GM21367 (cell line): ENCODE measurements at regions not wholly inside any gene's neighbourhood (a gene's known extent, or its start where the extent isn't known, plus 50 kb on each side); places are given as distances from the start of the nearest gene placed in this dataset.

Experiments used
- ATAC-seq: cut with Tn5 transposase; IDR thresholded peaks from one replicate; pipeline ENCODE4 v1.9.1; 2021; ENCODE audit not compliant: unreplicated experiment

DNA sequence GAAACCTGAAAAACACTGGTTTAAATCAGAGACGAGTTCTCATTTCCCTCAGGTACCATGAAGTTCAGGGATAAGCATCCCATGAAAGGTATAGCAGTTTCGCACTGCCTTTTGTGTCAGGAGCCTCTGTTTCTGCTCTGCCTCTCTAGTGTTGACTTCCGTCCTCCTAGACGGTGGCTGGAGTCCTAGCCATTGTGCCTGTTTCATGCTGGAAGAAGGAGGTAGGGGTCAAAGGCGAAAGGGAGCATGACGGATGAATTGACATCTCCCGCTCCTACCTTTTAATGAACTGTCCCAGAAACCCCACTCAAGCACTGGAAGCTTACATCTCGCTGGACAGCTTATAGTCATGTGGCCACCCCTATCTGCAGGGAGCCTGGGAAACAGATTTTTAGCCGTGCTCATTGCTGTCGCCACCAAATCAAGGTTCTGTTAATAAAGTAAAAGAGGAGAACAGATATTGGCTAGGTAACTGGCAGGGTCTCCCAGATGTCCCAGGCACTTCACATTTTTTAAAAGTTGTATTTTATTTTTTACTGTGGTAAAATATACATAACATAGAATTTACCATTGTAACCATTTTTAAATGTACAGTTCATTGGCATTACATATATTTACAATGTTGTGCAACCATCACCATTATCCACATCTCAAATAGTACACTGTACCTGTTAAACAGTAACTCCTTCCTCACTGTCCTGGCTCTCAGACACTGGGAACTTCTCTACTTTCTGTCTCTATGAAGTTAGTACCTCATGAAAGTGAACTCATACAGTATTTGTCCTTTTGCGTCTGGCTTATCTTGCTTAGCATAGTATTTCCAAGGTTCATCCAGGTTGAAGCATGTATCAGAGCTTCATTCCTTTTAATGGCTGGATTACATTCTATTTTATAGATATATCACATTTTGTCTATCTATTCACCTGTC, 55.0 kb upstream of the CTLA4 start:
- no peak for ATAC-seq

- no peak for ATAC-seq
These were observed 53.9 kb upstream of the CTLA4 start for GRCh38 chr2:203813684-203814083.

DNA sequence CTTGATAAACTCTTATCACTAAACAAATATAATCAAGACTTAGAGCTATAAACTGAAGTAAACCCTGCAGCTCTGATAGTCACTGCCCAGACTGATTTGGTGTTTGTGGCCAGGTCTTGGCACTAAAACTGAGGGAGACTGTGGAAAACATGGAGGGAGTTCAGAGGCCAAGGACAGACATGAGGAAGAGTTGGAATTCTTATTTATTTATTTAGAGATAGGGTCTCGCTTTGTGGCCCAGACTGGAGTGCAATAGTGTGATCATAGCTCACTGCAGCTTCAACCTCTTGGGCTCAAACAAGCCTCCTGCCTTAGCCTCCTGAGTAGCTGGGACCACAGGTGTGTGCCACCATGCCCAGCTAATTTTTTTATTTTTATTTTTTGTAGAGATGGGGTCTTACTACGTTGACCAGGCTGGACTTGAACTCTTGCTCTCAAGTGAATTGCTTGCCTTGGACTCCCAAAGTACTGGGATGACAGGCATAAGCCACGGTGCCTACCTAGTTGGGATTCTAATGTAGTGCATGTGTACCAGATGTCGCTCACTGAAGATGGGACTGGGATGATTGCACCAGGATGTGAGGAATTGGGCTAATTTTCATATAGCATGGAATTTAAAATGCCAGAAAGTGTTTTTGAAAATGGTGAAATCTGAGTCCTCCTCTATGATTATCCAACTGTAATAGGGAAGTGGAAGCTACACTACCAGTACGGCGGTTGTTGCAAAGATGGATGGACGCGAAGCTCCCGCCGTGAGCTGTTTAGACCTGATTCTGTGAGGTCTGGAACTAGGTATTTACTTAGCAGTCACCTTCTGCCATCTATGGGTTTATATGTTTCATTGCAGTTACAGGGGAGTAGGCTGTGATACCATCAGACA, 52.7 kb upstream of the CTLA4 start:
- peak; percentile 80 for ATAC-seq

GRCh38 chr2:203815541-203815898, 52.1 kb upstream of the CTLA4 start:
- no peak for ATAC-seq

GRCh38 chr2:203817147-203817546, 50.4 kb upstream of the CTLA4 start:
- ATAC-seq = no peak
